ENCODE measurements at regions not wholly inside any gene's neighbourhood (a gene's known extent, or its start where the extent isn't known, plus 50 kb on each side); places are given as distances from the start of the nearest gene placed in this dataset.

DNA sequence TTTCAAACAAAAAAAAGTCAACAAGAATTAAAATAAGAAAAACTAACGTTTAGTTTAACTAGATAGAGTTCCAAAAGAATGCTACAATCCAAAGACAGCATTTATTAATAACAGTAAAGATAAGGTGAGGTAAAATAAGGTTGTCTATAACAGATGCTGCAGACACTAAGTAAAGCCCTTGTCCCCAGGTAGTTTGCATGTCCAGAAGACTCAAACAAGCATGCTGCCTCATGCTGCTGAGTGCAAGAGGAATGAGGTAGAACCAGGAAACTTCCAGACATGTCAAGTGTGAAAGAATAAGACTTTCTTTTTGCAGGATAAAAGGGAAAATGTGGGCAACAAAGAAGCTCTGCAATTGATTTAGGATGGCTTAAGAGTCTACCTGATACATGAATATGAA is 439.2 kb downstream of the PLOD2 start:
- TF ChIP-seq, protein P1, sequence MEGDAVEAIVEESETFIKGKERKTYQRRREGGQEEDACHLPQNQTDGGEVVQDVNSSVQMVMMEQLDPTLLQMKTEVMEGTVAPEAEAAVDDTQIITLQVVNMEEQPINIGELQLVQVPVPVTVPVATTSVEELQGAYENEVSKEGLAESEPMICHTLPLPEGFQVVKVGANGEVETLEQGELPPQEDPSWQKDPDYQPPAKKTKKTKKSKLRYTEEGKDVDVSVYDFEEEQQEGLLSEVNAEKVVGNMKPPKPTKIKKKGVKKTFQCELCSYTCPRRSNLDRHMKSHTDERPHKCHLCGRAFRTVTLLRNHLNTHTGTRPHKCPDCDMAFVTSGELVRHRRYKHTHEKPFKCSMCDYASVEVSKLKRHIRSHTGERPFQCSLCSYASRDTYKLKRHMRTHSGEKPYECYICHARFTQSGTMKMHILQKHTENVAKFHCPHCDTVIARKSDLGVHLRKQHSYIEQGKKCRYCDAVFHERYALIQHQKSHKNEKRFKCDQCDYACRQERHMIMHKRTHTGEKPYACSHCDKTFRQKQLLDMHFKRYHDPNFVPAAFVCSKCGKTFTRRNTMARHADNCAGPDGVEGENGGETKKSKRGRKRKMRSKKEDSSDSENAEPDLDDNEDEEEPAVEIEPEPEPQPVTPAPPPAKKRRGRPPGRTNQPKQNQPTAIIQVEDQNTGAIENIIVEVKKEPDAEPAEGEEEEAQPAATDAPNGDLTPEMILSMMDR (conservative IDR thresholded peaks at IDR 0.05): no peak
- no peak for TF ChIP-seq EZH2 (IDR thresholded peaks at IDR 0.05; ENCODE audit: low read depth)

Data from PC-9 (cell line).